ENCODE measurements at regions not wholly inside any gene's neighbourhood (a gene's known extent, or its start where the extent isn't known, plus 50 kb on each side); places are given as distances from the start of the nearest gene placed in this dataset.

GRCh38 chr3:117549716-117550115, 840.1 kb downstream of the TUSC7 start:
- no peak overlapping the region for H4K91ac ChIP-seq (replicated peaks; ENCODE audit: insufficient read length, low read length)
- CTCF ChIA-PET (ENCODE audit: partially characterized antibody) = interaction anchor here (0.8 to 1.7 kb wide), 8 partner anchors 9 to 531 kb away, joined by 3 to 6 read pairs (median 4); no protein-coding TSS in a partner anchor
- H4K20me1 ChIP-seq (replicated peaks in 1 of 2; ENCODE audit: control insufficient read depth in 1 of 2, insufficient read depth in 2 of 2, low read length in 2 of 2) = no peaks in the 10 kb centered on the region
- no peaks in the 10 kb centered on the region for H3K36me3 ChIP-seq (ENCODE audit: control insufficient read depth in 2 of 4, insufficient read depth in 4 of 4, low read length in 3 of 4)
- H3K56ac ChIP-seq (replicated peaks; ENCODE audit: insufficient read length, low read depth, low read length) = no peak overlapping the region
- H2AK5ac ChIP-seq (ENCODE audit: low read depth, low read length) = no peak overlapping the region
- no peak overlapping the region for H3K14ac ChIP-seq (ENCODE audit: insufficient read length)
- no peak for DNase-seq (ENCODE audit: low read depth in 1 of 2, low spot score in 2 of 2)
- no peak overlapping the region for H2BK5ac ChIP-seq (ENCODE audit: low read depth, low read length)
- no peak overlapping the region for H3K9ac ChIP-seq (replicated peaks in 1 of 4; ENCODE audit: extremely low read depth in 1 of 4, low read depth in 3 of 4, low read length in 3 of 4)
- peaks cover 0 to 3% (median 0%) of the 10 kb centered on the region in 4 experiments; a peak in 1 of 7 replicates for H3K27me3 ChIP-seq (replicated peaks in 1 of 4; ENCODE audit: control insufficient read depth in 3 of 4, extremely low read depth in 1 of 4, insufficient read depth in 3 of 4, low read length in 3 of 4)
- H3K79me1 ChIP-seq (ENCODE audit: low read depth, low read length) = no peaks in the 10 kb centered on the region
- H4K5ac ChIP-seq (ENCODE audit: insufficient read length, low read depth, low read length) = no peak overlapping the region
- WGBS, 2 experiments (ENCODE audit: extremely low coverage in 1 of 2, insufficient coverage in 1 of 2, insufficient read length in 1 of 2, insufficient replicate concordance in 2 of 2, low coverage in 1 of 2, low lambda C conversion rate in 2 of 2, missing lambda C conversion rate in 1 of 2) = 88% methylated on average over 2 of the region's 2 CpGs; no CpG with 5 or more reads in 1 of the 2 experiments
- no peak overlapping the region for H3K4me3 ChIP-seq (ENCODE audit: extremely low read depth in 1 of 4, insufficient read depth in 2 of 4, low read depth in 3 of 4, low read length in 4 of 4)
- H3K4ac ChIP-seq (replicated peaks; ENCODE audit: insufficient read length, low read depth, low read length) = no peak overlapping the region
- no peak overlapping the region for H3K4me2 ChIP-seq (ENCODE audit: insufficient read depth in 1 of 2, low read depth in 2 of 2, low read length in 2 of 2)
- H2BK12ac ChIP-seq (ENCODE audit: low read depth, low read length) = no peak overlapping the region
- H3K4me1 ChIP-seq (replicated peaks in 1 of 4; ENCODE audit: control insufficient read depth in 3 of 4, insufficient read depth in 4 of 4, low read length in 3 of 4) = no peaks in the 10 kb centered on the region
- H2AFZ ChIP-seq (ENCODE audit: low read length) = no peak overlapping the region
- no peak overlapping the region for H2BK120ac ChIP-seq (replicated peaks; ENCODE audit: low read depth, low read length)
- H3K23ac ChIP-seq (ENCODE audit: insufficient read length) = no peak overlapping the region
- H2BK15ac ChIP-seq (ENCODE audit: low read length) = no peak overlapping the region
- H3K23me2 ChIP-seq (ENCODE audit: low read depth, low read length) = no peaks in the 10 kb centered on the region
- no peak overlapping the region for H2BK20ac ChIP-seq (ENCODE audit: low read length)
- FAIRE-seq = no peak
- POLR2A ChIA-PET (ENCODE audit: partially characterized antibody) = interaction anchor here (0.7 kb wide), 1 partner anchor 24 kb away, joined by 3 read pairs; no protein-coding TSS in a partner anchor
- H3K79me2 ChIP-seq (ENCODE audit: control insufficient read depth in 1 of 2, insufficient read depth in 2 of 2, low read length in 2 of 2) = no peaks in the 10 kb centered on the region
- no peak overlapping the region for H4K8ac ChIP-seq (ENCODE audit: extremely low read depth, insufficient read depth, low read length)
- TF ChIP-seq RAD21 (IDR thresholded peaks at IDR 0.05 in 1 of 2, conservative IDR thresholded peaks at IDR 0.05 in 1 of 2; ENCODE audit: low read depth in 2 of 2, low read length in 2 of 2) (peak in 1 of 2 experiments; percentile 23; a peak in 1 of 4 replicates), SIN3A (conservative IDR thresholded peaks at IDR 0.05 in 1 of 2, IDR thresholded peaks at IDR 0.05 in 1 of 2; ENCODE audit: low read depth in 1 of 2, low read length in 2 of 2) (no peak)
- H3K9me3 ChIP-seq (ENCODE audit: insufficient read depth in 2 of 2, low read depth in 1 of 2, low read length in 1 of 2) = no peaks in the 10 kb centered on the region
- H3K27ac ChIP-seq (ENCODE audit: low read depth, low read length) = no peak overlapping the region
- no peak overlapping the region for H3K18ac ChIP-seq (ENCODE audit: extremely low read depth, low read length)
